ENCODE measurements at regions not wholly inside any gene's neighbourhood (a gene's known extent, or its start where the extent isn't known, plus 50 kb on each side); places are given as distances from the start of the nearest gene placed in this dataset.

DNA sequence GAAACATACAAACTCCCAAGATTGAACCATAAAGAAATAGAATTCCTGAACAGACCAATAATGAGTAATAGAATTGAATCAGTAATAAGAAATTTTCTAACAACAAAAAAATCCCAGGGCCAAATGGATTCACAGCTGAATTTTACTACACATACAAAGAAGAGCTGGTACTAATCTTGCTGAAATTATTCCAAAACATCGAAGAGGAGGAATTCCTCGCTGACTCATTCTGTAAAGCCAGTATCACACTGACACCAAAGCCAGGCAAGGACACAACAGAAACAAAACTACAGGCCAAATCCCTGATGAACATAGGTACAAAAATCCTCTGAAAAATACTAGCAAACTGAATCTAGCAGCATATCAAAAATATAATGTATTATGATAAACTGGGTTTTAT, 367.8 kb upstream of the CLEC14A start:
- DNase-seq (ENCODE audit: extremely low spot score): no peak
- no peak for TF ChIP-seq SUZ12 (IDR thresholded peaks at IDR 0.05)
- TF ChIP-seq TARDBP (IDR thresholded peaks at IDR 0.05): no peak
- TF ChIP-seq FOXK2 (IDR thresholded peaks at IDR 0.05): no peak
- no peak for TF ChIP-seq BHLHE40 (IDR thresholded peaks at IDR 0.05; ENCODE audit: borderline replicate concordance)
- no peak for TF ChIP-seq SP1 (IDR thresholded peaks at IDR 0.05)
- no peak for TF ChIP-seq HDGF (IDR thresholded peaks at IDR 0.05; ENCODE audit: borderline replicate concordance)
- TF ChIP-seq FOXM1 (IDR thresholded peaks at IDR 0.05; ENCODE audit: borderline replicate concordance): no peak
- TF ChIP-seq, protein P1, sequence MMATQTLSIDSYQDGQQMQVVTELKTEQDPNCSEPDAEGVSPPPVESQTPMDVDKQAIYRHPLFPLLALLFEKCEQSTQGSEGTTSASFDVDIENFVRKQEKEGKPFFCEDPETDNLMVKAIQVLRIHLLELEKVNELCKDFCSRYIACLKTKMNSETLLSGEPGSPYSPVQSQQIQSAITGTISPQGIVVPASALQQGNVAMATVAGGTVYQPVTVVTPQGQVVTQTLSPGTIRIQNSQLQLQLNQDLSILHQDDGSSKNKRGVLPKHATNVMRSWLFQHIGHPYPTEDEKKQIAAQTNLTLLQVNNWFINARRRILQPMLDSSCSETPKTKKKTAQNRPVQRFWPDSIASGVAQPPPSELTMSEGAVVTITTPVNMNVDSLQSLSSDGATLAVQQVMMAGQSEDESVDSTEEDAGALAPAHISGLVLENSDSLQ (IDR thresholded peaks at IDR 0.05): no peak
- no peak for TF ChIP-seq ELF4 (IDR thresholded peaks at IDR 0.05)
- TF ChIP-seq LEF1 (IDR thresholded peaks at IDR 0.05; ENCODE audit: borderline replicate concordance): no peak
- TF ChIP-seq NFRKB (IDR thresholded peaks at IDR 0.05): no peak
- no peak for TF ChIP-seq CTBP1 (IDR thresholded peaks at IDR 0.05; ENCODE audit: borderline replicate concordance)
- no peak for TF ChIP-seq FOXA1 (IDR thresholded peaks at IDR 0.05)
- no peak for TF ChIP-seq ZNF384 (IDR thresholded peaks at IDR 0.05)
- TF ChIP-seq ARNT (IDR thresholded peaks at IDR 0.05): no peak
- no peak for TF ChIP-seq L3MBTL2 (conservative IDR thresholded peaks at IDR 0.05)
- POLR2A ChIA-PET: no interaction called here
- CTCF ChIA-PET: no interaction called here

DNA sequence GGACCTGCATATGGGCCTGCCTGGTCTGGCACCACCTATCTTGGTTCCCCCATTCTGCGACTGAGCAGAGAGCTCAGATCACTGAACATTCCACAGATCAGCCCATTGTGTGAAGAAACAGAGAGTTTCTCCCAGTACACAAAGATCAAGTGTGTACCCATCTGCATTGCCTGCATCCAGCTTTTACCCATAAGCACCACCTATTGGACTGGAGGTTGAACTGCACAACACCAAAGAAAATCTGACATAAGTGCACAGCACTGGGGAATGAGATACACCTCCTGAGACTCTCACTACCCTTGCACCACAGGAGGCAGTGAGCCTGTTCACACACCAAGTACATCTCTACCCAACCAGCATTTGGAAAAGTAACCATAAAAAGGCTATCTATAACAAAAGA, 362.6 kb upstream of the CLEC14A start:
- TF ChIP-seq, protein P1 (IDR thresholded peaks at IDR 0.05): no peak
- no peak for TF ChIP-seq CTBP1 (IDR thresholded peaks at IDR 0.05; ENCODE audit: borderline replicate concordance)
- no peak for TF ChIP-seq LEF1 (IDR thresholded peaks at IDR 0.05; ENCODE audit: borderline replicate concordance)
- no peak for TF ChIP-seq HDGF (IDR thresholded peaks at IDR 0.05; ENCODE audit: borderline replicate concordance)
- TF ChIP-seq FOXA1 (IDR thresholded peaks at IDR 0.05): no peak
- TF ChIP-seq ZNF384 (IDR thresholded peaks at IDR 0.05): no peak
- no peak for TF ChIP-seq L3MBTL2 (conservative IDR thresholded peaks at IDR 0.05)
- no peak for TF ChIP-seq TARDBP (IDR thresholded peaks at IDR 0.05)
- no peak for TF ChIP-seq SP1 (IDR thresholded peaks at IDR 0.05)
- TF ChIP-seq FOXK2 (IDR thresholded peaks at IDR 0.05): no peak
- no peak for TF ChIP-seq NFRKB (IDR thresholded peaks at IDR 0.05)
- no peak for TF ChIP-seq SUZ12 (IDR thresholded peaks at IDR 0.05)
- TF ChIP-seq ARNT (IDR thresholded peaks at IDR 0.05): no peak
- TF ChIP-seq ELF4 (IDR thresholded peaks at IDR 0.05): no peak
- no peak for TF ChIP-seq FOXM1 (IDR thresholded peaks at IDR 0.05; ENCODE audit: borderline replicate concordance)
- TF ChIP-seq BHLHE40 (IDR thresholded peaks at IDR 0.05; ENCODE audit: borderline replicate concordance): no peak
- POLR2A ChIA-PET: no interaction called here
- CTCF ChIA-PET: no interaction called here
- DNase-seq (ENCODE audit: extremely low spot score): no peak

DNA sequence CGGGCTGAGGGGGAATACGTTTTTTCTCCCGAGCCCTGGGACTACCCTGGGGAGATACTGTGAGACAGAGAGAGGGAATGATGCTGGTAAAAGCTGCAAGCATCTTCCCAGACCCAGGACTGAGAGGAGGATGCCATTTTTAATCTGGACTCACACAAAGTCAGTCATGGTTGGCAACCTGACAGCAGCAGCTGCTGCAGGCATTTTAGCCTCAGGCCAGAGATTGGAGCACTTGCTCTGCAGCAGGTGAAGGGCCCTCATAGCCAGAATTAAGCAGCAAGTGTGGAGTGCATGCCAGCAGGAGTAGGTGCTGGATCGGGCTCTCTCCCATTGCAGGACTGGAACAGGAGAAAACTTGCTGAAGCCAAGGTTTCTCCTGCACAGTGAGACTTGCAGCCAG, 361.1 kb upstream of the CLEC14A start:
- TF ChIP-seq ARNT (IDR thresholded peaks at IDR 0.05) (no peak), ELF4 (IDR thresholded peaks at IDR 0.05) (no peak), SP1 (IDR thresholded peaks at IDR 0.05) (no peak), HDGF (IDR thresholded peaks at IDR 0.05; ENCODE audit: borderline replicate concordance) (no peak), NFRKB (IDR thresholded peaks at IDR 0.05) (no peak), CTBP1 (IDR thresholded peaks at IDR 0.05; ENCODE audit: borderline replicate concordance) (no peak), FOXK2 (IDR thresholded peaks at IDR 0.05) (no peak), LEF1 (IDR thresholded peaks at IDR 0.05; ENCODE audit: borderline replicate concordance) (no peak), ZNF384 (IDR thresholded peaks at IDR 0.05) (no peak), TARDBP (IDR thresholded peaks at IDR 0.05) (no peak), L3MBTL2 (conservative IDR thresholded peaks at IDR 0.05) (no peak), BHLHE40 (IDR thresholded peaks at IDR 0.05; ENCODE audit: borderline replicate concordance) (no peak), FOXA1 (IDR thresholded peaks at IDR 0.05) (no peak), FOXM1 (IDR thresholded peaks at IDR 0.05; ENCODE audit: borderline replicate concordance) (no peak), SUZ12 (IDR thresholded peaks at IDR 0.05) (no peak)
- TF ChIP-seq, protein P1 (IDR thresholded peaks at IDR 0.05): no peak
- CTCF ChIA-PET: no interaction called here
- DNase-seq (ENCODE audit: extremely low spot score): no peak
- POLR2A ChIA-PET: no interaction called here

DNA sequence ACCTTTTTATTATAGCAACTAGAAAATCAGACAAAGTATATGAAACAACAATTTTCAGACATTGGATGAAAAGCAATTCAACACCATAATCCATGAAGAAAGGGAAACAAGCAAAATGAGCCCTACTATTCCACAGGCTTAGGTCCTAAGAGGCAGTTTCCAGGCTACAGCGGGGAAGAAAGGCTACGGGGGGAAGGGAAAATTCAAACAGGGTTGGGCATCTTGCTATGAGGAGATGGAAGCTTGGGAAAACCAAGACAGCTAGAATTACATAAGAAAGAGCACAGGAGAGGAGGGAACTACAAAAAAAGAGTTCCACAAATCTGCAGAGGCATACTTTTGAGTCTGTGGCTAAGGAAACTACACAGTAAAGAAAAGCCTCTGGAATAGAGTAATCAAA, 356.0 kb upstream of the CLEC14A start:
- DNase-seq (ENCODE audit: extremely low spot score): no peak
- ChIA-PET CTCF (no interaction called here), POLR2A (no interaction called here)
- TF ChIP-seq NFRKB (IDR thresholded peaks at IDR 0.05) (no peak), SUZ12 (IDR thresholded peaks at IDR 0.05) (no peak), CTBP1 (IDR thresholded peaks at IDR 0.05; ENCODE audit: borderline replicate concordance) (no peak), FOXA1 (IDR thresholded peaks at IDR 0.05) (no peak), SP1 (IDR thresholded peaks at IDR 0.05) (no peak)

DNA sequence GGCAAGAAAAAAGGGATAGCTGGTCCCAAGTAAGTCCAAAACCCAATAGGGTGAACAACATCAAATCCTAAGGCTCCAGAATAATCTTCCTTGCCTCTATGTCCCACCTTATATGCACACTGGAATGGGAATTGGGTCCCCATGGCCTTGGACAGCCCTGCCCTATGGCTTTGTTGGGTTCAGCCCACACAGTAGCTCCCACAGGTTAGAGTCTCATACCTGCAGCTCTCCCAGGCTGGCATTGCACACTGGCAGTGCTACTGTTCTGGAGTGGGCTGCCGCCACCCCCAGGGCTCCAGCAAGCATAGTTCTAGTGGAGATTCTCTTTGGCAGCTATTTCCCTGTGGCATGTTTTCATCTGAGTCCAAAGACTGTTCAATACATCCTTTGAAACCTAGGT, 352.4 kb upstream of the CLEC14A start:
- ChIA-PET CTCF (no interaction called here), POLR2A (no interaction called here)
- DNase-seq (ENCODE audit: extremely low spot score): no peak

More for the DNA sequence above, 352.4 kb upstream of the CLEC14A start:
- TF ChIP-seq TARDBP (IDR thresholded peaks at IDR 0.05) (no peak), FOXM1 (IDR thresholded peaks at IDR 0.05; ENCODE audit: borderline replicate concordance) (no peak), ELF4 (IDR thresholded peaks at IDR 0.05) (no peak), BHLHE40 (IDR thresholded peaks at IDR 0.05; ENCODE audit: borderline replicate concordance) (no peak), ZNF384 (IDR thresholded peaks at IDR 0.05) (no peak), LEF1 (IDR thresholded peaks at IDR 0.05; ENCODE audit: borderline replicate concordance) (no peak), NFRKB (IDR thresholded peaks at IDR 0.05) (no peak), FOXA1 (IDR thresholded peaks at IDR 0.05) (no peak)
